ENCODE measurements at regions not wholly inside any gene's neighbourhood (a gene's known extent, or its start where the extent isn't known, plus 50 kb on each side); places are given as distances from the start of the nearest gene placed in this dataset.

GRCh38 chr10:121089434-121089833 is 238.3 kb downstream of the WDR11 start:
- TF ChIP-seq POLR2A (IDR thresholded peaks at IDR 0.05) (no peak), CTCF (IDR thresholded peaks at IDR 0.05) (no peak)
